DND-41 (cell line): ENCODE measurements at regions not wholly inside any gene's neighbourhood (a gene's known extent, or its start where the extent isn't known, plus 50 kb on each side); places are given as distances from the start of the nearest gene placed in this dataset.

Experiments used
- ATAC-seq: fragments of 200-7000 bp; cut with Tn5 transposase; 3 replicates; pipeline ENCODE4 v1.9.1; 2021; ENCODE audit warnings: low read depth; ENCODE audit not compliant: insufficient read depth
- DNase-seq: peaks from one replicate; pipeline ENCODE4 v3.0.0-alpha.2; 2020
- H2AFZ ChIP-seq: 2 replicates; pipeline ENCODE4 v1.6.0; 2012; ENCODE audit warnings: low read depth, low read length
- H3K27ac ChIP-seq: 2 replicates; pipeline ENCODE4 v1.5.1; 2012; ENCODE audit warnings: low read length, inconsistent platforms
- H3K27me3 ChIP-seq: fragments of 200-600 bp; sonication (generic); 2 replicates; pipeline ENCODE4 v1.6.0; 2012; ENCODE audit warnings: low read length, mild to moderate bottlenecking, inconsistent platforms; ENCODE audit not compliant: insufficient read depth, poor library complexity
- H3K36me3 ChIP-seq: 2 replicates; pipeline ENCODE4 v1.5.1; 2012; ENCODE audit warnings: low read length, inconsistent platforms; ENCODE audit not compliant: insufficient read depth
- H3K4me1 ChIP-seq: 2 replicates; pipeline ENCODE4 v1.5.1; 2012; ENCODE audit warnings: mild to moderate bottlenecking, low read length; ENCODE audit not compliant: insufficient read depth
- H3K4me2 ChIP-seq: 2 replicates; pipeline ENCODE4 v1.6.0; 2012; ENCODE audit warnings: mild to moderate bottlenecking, moderate library complexity, low read length, inconsistent platforms; ENCODE audit not compliant: insufficient read depth
- H3K4me3 ChIP-seq, 2 experiments: fragments of 200-600 bp in 1 of 2; shearing (Covaris generic) in 1 of 2; 2 replicates each; pipeline ENCODE4 v1.5.1; 2012 to 2016; ENCODE audit warnings: inconsistent platforms in 2 of 2, low read length in 2 of 2, mild to moderate bottlenecking in 2 of 2, low read depth in 1 of 2, moderate library complexity in 1 of 2
- H3K79me2 ChIP-seq: 2 replicates; pipeline ENCODE4 v1.6.0; 2012; ENCODE audit warnings: low read length, inconsistent platforms; ENCODE audit not compliant: insufficient read depth
- H3K9ac ChIP-seq: 2 replicates; pipeline ENCODE4 v1.6.0; 2012; ENCODE audit warnings: low read depth, mild to moderate bottlenecking, inconsistent platforms, low read length, moderate library complexity
- H3K9me3 ChIP-seq: 2 replicates; pipeline ENCODE4 v1.5.1; 2012; ENCODE audit warnings: low read length, moderate library complexity, mild to moderate bottlenecking, inconsistent platforms; ENCODE audit not compliant: insufficient read depth, severe bottlenecking
- H4K20me1 ChIP-seq: 2 replicates; pipeline ENCODE4 v1.6.0; 2012; ENCODE audit warnings: low read length; ENCODE audit not compliant: insufficient read depth
- CTCF ChIP-seq: IDR thresholded peaks from 2 replicates; pipeline ENCODE4 v1.5.1; 2012; ENCODE audit warnings: borderline replicate concordance, low read length, moderate library complexity, mild to moderate bottlenecking; ENCODE audit not compliant: poor library complexity, severe bottlenecking; ENCODE audit errors: extremely low read depth
- EZH2 ChIP-seq: IDR thresholded peaks from 3 replicates; pipeline ENCODE4 v1.6.1; 2012; ENCODE audit warnings: borderline replicate concordance, low read depth, mild to moderate bottlenecking, moderate library complexity, low read length, inconsistent platforms; ENCODE audit not compliant: severe bottlenecking

- Histone ChIP-seq H3K4me3 (no peak overlapping the region), H3K9ac (no peak overlapping the region), H3K4me1 (no peaks in the 10 kb centered on the region), H4K20me1 (no peaks in the 10 kb centered on the region), H3K27ac (no peak overlapping the region), H3K4me2 (no peak overlapping the region), H3K27me3 (no peaks in the 10 kb centered on the region), H3K36me3 (no peaks in the 10 kb centered on the region), H2AFZ (no peak overlapping the region), H3K79me2 (no peaks in the 10 kb centered on the region), H3K9me3 (no peaks in the 10 kb centered on the region)
- ATAC-seq, result no peak
- no peak for TF ChIP-seq EZH2
- DNase-seq, result no peak
These were observed 1037.3 kb downstream of the SI start for GRCh38 chr3:164040991-164041390.

GRCh38 chr3:164030194-164030593 lies 1048.1 kb downstream of the SI start:
- no peak overlapping the region for H2AFZ ChIP-seq
- H4K20me1 ChIP-seq, result no peaks in the 10 kb centered on the region
- DNase-seq (no peak), ATAC-seq (no peak)
- no peaks in the 10 kb centered on the region for H3K36me3 ChIP-seq
- no peak overlapping the region for H3K27ac ChIP-seq
- no peaks in the 10 kb centered on the region for H3K27me3 ChIP-seq
- H3K4me3 ChIP-seq, result no peak overlapping the region
- no peak for TF ChIP-seq CTCF
- no peak for TF ChIP-seq EZH2
- no peaks in the 10 kb centered on the region for H3K9me3 ChIP-seq
- H3K79me2 ChIP-seq, result no peaks in the 10 kb centered on the region
- H3K4me1 ChIP-seq, result no peaks in the 10 kb centered on the region
- H3K4me2 ChIP-seq, result no peak overlapping the region
- H3K9ac ChIP-seq, result no peak overlapping the region

GRCh38 chr3:164024786-164025185 lies 1053.5 kb downstream of the SI start:
- Histone ChIP-seq H3K9ac (no peak overlapping the region), H3K27me3 (no peaks in the 10 kb centered on the region), H2AFZ (no peak overlapping the region), H3K27ac (no peak overlapping the region), H3K79me2 (no peaks in the 10 kb centered on the region), H3K36me3 (no peaks in the 10 kb centered on the region), H3K9me3 (peaks cover 4% of the 10 kb centered on the region), H3K4me1 (peaks cover 5% of the 10 kb centered on the region; the same call in 1 of the 2 replicates), H3K4me2 (no peak overlapping the region), H4K20me1 (no peaks in the 10 kb centered on the region), H3K4me3 (no peak overlapping the region)
- ATAC-seq (no peak), DNase-seq (no peak)
- no peak for TF ChIP-seq EZH2
- TF ChIP-seq CTCF, result no peak

- no peak for TF ChIP-seq CTCF
- ATAC-seq, result no peak
- Histone ChIP-seq H3K27me3 (no peaks in the 10 kb centered on the region), H3K4me3 (no peak overlapping the region), H3K36me3 (no peaks in the 10 kb centered on the region), H3K9ac (no peak overlapping the region), H3K4me2 (no peak overlapping the region), H4K20me1 (no peaks in the 10 kb centered on the region), H3K27ac (no peak overlapping the region), H3K9me3 (peaks cover 4% of the 10 kb centered on the region), H2AFZ (no peak overlapping the region), H3K79me2 (no peaks in the 10 kb centered on the region), H3K4me1 (peaks cover 5% of the 10 kb centered on the region; the same call in 1 of the 2 replicates)
- DNase-seq, result no peak
These were observed 1054.8 kb downstream of the SI start for GRCh38 chr3:164023480-164023879.
